HG02840 (cell line): ENCODE measurements at regions not wholly inside any gene's neighbourhood (a gene's known extent, or its start where the extent isn't known, plus 50 kb on each side); places are given as distances from the start of the nearest gene placed in this dataset.

Source experiments
- ATAC-seq: cut with Tn5 transposase; IDR thresholded peaks from one replicate; pipeline ENCODE4 v1.9.1; 2021; ENCODE audit warnings: mild to moderate bottlenecking, moderate library complexity, moderate number of reproducible peaks; ENCODE audit not compliant: unreplicated experiment, low FRiP score

- no peak for ATAC-seq
These were observed 186.3 kb upstream of the CLEC14A start for GRCh38 chr14:38442208-38442607.

DNA sequence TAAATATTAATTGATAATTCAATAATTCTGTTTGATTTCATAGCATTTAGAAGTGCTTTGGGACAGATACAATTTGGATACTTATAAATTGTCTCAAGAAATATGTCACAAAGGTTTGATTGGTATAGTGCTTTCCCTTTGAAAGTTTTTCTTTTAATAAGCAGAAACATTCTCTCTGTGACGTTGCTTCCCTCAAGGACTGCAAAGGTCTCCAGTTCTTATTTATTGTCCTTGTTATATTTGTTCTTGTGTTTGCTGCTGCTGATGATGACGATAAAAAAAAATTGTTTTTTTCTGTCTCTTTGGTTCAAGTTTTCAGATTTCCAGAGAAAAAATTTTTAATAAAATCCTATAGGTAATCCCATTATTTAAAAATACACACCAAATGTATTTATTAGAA is 176.3 kb upstream of the CLEC14A start:
- ATAC-seq: no peak

DNA sequence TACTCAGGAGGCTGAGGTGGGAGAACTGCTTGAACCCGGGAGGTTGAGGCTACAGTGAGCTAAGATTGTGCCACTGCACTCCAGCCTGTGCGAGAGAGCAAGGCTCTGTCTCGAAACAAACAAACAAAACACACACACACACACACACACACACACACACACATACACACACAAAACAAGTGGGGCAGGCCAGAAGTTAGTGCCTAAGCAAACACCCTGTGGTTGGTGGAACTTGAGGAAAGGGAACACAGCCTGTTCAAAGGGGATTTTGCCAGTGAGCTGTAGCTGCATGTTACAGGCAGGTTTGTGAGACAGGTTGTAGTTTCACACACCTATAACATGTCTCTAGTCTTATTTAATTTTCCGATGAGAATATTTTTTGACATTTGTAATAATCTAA is 175.3 kb upstream of the CLEC14A start:
- no peak for ATAC-seq

GRCh38 chr14:38430522-38430921 is 174.6 kb upstream of the CLEC14A start:
- ATAC-seq: no peak

DNA sequence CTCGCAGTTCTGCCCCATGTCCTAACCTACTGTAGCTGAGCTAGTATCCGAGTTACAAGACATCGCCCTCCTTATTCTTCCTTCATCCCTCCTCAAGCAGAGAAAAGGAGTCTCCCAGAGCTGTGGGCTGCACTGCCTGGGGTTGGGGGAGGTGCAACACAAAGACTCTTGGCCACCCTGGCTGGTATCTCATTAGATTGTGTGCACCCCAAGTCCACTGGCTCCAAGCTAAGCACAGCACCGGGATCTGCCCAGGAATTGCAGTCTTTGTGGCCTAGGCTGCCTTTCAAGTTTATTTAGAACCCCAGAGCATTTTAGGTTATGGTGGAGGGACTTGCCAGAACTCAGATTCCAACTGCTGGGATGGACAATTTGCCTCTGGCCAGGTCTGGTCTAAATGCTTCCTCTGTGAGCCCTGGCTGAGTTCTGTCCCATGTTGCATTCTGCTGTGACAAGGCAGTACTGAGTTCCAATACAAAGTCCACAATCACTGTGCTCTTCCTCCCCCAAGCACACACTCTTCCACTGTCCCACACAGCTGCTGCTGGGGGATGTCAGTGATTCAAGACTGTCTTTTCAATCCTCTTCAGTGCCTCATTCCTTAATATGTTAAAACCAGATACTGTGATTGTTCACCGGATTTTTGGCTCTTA is 169.6 kb upstream of the CLEC14A start:
- no peak for ATAC-seq

GRCh38 chr14:38420048-38420447 is 164.2 kb upstream of the CLEC14A start:
- no peak for ATAC-seq

DNA sequence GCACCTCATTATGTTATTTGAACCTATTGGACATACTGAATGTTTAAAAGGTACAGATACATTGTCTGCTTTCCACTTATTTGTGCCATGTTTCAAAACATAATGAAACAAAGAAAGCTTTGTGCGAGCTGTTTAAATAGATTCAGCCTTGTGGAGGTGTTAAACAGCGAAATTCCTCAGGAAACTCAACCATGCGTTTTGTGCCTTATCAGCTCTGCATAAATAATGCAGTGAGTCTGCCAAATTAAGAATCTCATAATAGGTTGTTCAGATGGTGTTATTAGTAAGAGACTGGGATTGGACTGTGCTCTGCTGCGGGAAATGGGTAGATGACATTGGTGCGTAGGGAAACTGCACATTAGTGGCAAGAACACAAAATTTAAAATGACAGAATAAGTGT is 163.7 kb upstream of the CLEC14A start:
- ATAC-seq: no peak

DNA sequence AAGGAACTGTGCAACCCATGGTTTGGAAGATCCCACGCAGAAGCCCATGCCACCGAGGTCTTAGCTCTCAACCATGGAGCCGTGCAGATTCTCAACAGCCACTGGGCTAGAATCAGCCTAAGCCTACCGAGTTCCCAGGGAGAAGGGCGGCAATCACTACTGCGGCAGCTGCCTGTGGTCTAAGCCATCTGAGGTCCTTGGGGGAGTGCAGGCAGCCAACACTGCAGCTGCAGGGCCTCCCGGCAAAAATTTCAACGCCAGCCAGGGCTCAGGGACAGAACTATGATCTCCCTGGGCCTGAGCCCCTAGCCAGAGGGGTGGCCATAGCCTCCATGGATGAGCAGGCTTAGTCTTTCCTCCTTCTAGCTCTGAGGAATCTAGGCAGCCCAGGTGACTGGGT is 156.8 kb upstream of the CLEC14A start:
- ATAC-seq: no peak

GRCh38 chr14:38410442-38410841 is 154.5 kb upstream of the CLEC14A start:
- ATAC-seq: no peak

DNA sequence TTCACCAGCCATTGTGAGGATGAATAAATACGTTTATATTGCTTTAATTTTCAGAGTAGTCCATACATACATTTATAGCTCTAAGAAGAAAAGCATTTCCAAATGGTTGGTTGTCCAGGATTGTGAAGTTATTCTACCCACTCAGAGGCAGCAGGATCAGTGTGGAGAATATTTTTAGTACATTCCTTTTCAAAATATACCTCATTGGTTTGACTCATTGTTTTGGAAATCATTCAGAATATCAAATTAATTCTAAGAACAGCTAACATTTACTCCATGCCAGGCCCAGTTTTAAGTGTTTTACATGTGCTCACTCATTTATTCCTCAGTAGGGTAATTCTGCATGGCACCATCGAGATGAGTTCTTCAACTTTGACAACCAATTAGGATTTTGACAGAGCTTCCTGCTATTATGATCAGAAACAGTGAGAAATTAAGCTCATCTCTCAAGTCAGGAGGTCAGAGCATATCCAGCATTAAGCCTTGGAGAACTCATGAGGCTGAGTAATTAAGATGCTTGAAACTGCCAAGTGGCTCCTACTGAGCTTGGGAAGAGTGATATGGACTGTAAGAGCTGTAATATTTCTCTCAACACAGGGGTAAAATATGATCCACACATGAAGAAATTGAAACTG is 153.3 kb upstream of the CLEC14A start:
- ATAC-seq: no peak

- ATAC-seq: no peak
These were observed 150.2 kb upstream of the CLEC14A start for GRCh38 chr14:38405851-38406635.

GRCh38 chr14:38404616-38405015 is 148.7 kb upstream of the CLEC14A start:
- no peak for ATAC-seq

DNA sequence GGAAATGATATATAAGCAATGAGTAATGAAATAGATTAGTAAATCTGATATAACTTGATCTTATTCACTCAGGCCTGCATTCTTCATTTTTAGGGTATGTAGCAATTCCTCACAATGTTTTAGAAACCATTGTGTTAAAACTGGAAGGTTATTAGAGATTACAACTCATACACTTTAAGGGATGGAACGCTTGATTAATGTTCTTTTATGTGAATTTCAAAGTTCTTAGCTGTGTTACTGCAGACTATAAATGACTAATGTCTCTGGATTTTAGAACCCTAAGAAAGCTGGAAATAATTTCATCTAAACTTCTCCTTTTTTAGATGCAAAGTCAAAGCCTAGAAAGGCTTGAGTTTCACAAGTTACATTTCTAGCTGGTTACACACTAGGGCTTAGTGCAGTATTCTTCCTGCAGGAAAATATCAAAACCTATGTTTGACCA is 148.2 kb upstream of the CLEC14A start:
- ATAC-seq: no peak

GRCh38 chr14:38400751-38401150 is 144.9 kb upstream of the CLEC14A start:
- no peak for ATAC-seq

DNA sequence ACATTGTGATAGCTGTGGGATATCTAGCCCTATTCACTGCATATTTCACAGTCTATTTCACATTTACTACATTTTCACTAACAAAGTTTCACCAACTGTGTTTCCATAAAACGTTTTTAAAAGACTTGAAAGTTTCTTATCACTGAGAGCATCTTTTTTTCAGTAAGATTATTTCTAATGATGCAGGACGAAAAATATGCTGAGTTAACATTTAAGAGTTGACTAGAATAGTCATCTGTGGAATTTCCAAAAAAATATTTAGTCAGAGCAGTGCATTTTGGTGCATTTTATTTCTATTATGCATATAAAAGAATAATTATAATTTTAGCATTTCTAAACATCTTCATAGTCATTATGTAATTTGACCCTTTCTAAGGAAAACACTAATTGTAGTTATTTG is 143.8 kb upstream of the CLEC14A start:
- ATAC-seq: no peak

DNA sequence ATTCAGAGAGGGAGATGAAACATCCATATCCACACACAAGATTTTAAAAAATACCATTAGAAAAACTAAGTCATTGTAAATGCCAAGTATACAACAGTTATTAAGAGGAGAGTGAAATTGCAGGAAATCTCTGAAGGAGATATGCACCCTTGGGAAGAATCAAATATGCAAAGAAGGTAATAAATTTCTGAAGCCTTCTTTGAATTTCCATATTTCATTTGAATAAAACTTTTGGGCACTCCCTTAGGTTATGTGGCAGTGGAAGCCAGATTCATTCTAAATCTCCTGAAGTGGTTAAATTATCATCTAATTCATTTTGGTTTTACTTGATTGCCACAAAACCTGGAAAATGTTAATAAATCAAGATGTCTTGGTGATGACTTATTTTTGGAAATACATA is 138.9 kb upstream of the CLEC14A start:
- ATAC-seq: no peak

DNA sequence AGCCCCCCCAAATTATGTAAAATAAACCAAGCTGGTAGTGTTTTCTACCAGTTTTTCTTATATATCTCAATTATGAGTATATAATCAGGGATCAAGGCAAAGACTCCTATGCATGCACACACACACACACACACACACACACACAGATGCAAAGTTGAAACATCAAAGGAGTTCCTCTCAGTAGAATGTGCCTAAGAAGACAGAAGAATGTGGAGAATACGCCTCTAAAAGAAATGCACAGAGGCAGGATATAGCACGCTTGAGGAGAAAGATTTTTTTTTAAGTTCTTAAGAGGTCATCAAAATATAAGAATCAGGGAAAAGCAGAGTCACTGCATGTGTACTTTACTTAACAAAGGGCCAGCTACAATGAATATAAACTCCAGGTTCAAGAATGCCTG is 138.2 kb upstream of the CLEC14A start:
- ATAC-seq: no peak

DNA sequence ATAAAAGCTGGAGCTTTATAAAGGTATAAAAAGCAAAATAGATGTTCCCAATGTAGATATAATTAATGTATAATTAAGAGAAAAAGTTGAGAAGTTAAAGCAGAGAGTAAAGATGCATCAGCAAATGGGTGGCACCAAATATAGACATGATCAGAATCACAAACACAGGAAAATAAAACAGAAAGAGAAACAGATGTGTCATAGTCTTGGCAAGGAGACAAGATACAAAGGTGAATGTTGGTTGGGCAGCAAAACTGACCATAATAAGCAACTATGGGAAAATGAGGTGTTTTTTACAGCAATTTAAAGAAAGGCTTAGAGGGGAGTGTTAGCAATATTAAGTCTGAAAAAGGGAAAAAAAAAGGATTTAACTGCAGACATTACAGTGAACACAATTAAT is 135.4 kb upstream of the CLEC14A start:
- no peak for ATAC-seq

DNA sequence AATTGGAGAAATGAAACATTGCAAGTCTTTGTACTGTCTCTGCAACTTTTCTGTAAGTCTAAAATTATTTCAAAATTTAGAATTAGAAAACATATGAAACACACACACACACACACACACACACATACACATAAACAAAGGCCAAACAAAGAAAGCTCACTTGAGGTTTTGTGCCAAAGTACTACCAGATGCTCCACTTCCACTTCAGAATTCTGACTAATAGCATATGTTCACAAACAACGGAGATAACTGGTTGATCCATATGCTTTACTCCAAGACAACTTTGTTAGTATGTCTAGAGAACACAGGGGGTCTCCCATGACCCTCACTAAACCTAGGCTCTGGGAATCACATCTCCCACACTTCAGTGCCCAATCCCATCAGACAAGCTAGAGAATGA is 133.8 kb upstream of the CLEC14A start:
- ATAC-seq: no peak

GRCh38 chr14:38387821-38388220 is 131.9 kb upstream of the CLEC14A start:
- ATAC-seq: no peak

DNA sequence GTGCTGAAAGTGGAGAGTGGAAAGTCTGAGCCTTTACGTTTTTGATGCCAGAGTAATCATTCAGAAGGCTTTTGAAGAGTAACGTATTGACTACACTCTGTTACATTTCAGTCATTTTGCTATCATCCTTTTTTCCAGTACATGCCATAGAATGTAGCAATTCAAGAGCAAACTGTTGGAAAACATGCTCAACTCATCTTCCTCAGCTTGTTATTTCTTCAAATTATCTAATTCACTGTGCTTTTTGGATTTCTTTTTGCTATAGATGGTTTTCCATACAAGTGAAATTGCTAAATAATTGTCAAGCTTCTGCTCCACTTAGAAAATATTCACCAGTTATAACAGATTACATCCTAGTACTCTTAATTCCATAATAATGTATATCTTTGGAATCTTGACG is 129.9 kb upstream of the CLEC14A start:
- no peak for ATAC-seq

GRCh38 chr14:38385343-38385742 is 129.4 kb upstream of the CLEC14A start:
- no peak for ATAC-seq
